ENCODE measurements at regions not wholly inside any gene's neighbourhood (a gene's known extent, or its start where the extent isn't known, plus 50 kb on each side); places are given as distances from the start of the nearest gene placed in this dataset.
"Not testable (repeated sequence)": the region's sequence is repeated elsewhere in the genome, so short reads cannot be mapped to it uniquely, and the experiment has no call there.

GRCh38 chr21:18840239-18840638, 436.7 kb upstream of the TMPRSS15 start:
- peak; percentile 48 for TF ChIP-seq CTCF (conservative IDR thresholded peaks at IDR 0.05)
- TF ChIP-seq ZFX (IDR thresholded peaks at IDR 0.05) = no peak
- H3K27ac ChIP-seq = no peak overlapping the region

GRCh38 chr21:18857606-18858005, 454.0 kb upstream of the TMPRSS15 start:
- not testable (repeated sequence) for H3K27ac ChIP-seq

GRCh38 chr21:18869104-18869503, 465.5 kb upstream of the TMPRSS15 start:
- H3K27ac ChIP-seq = no peak overlapping the region
- TF ChIP-seq CTCF (conservative IDR thresholded peaks at IDR 0.05) (no peak), ZFX (IDR thresholded peaks at IDR 0.05) (no peak)

GRCh38 chr21:18877917-18878316, 474.3 kb upstream of the TMPRSS15 start:
- no peak overlapping the region for H3K27ac ChIP-seq
- TF ChIP-seq CTCF (conservative IDR thresholded peaks at IDR 0.05) (no peak), ZFX (IDR thresholded peaks at IDR 0.05) (no peak)

GRCh38 chr21:18887922-18888602, 484.5 kb upstream of the TMPRSS15 start:
- H3K27ac ChIP-seq = no peak overlapping the region
- no peak for TF ChIP-seq ZFX (IDR thresholded peaks at IDR 0.05)
- no peak for TF ChIP-seq CTCF (conservative IDR thresholded peaks at IDR 0.05)

GRCh38 chr21:18893406-18893805, 489.8 kb upstream of the TMPRSS15 start:
- TF ChIP-seq ZFX (IDR thresholded peaks at IDR 0.05) (no peak), CTCF (conservative IDR thresholded peaks at IDR 0.05) (no peak)
- no peak overlapping the region for H3K27ac ChIP-seq

GRCh38 chr21:18894387-18894786, 490.8 kb upstream of the TMPRSS15 start:
- no peak overlapping the region for H3K27ac ChIP-seq
- TF ChIP-seq CTCF (conservative IDR thresholded peaks at IDR 0.05) (no peak), ZFX (IDR thresholded peaks at IDR 0.05) (no peak)

- no peak overlapping the region for H3K27ac ChIP-seq
- TF ChIP-seq CTCF (conservative IDR thresholded peaks at IDR 0.05) (no peak), ZFX (IDR thresholded peaks at IDR 0.05) (no peak)
These were observed 495.7 kb upstream of the TMPRSS15 start for GRCh38 chr21:18899261-18899660.
